ENCODE measurements at regions not wholly inside any gene's neighbourhood (a gene's known extent, or its start where the extent isn't known, plus 50 kb on each side); places are given as distances from the start of the nearest gene placed in this dataset.

DNA sequence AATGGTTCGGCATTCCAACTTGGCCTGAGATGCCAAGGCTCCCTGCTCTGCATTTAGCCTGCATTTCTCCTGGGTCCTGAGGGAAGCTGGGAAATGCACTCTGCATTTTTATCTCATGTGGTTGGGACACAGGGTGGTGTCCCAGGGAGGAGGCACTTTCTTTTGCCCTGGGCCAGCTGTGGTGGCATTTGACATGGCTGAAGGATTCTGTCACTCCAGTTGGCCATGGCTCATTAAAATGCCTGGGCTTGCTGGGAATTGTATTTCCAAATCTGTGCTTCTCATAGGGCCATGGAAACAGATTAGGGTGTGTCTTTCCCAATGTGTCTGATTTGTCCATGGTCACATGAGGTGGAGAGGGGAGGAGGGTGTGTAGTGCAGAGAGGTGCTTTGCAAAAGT lies 128.3 kb upstream of the RGMA start:
- intact Hi-C loops (cut with micrococcal nuclease), result no loop called here

DNA sequence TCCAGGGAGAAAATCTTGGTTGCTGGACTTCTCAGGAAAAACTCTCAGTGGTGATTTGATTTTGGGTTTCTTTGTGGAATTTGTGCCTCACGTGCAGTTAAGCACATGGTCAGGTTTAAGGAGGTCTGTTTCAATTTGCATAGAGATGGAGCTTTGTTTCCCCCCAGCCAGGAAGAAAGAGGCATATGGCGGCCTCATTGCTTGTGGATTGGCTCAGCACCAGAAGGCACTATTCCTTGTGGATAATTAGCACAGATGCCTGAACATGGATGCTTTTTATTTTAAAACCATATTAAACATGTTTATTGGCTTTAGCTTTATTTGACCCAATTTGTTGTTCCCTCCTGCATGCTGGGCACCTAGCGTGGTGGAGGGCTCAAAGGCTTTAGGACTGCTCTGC lies 125.1 kb upstream of the RGMA start:
- intact Hi-C loops (cut with micrococcal nuclease), result no loop called here

DNA sequence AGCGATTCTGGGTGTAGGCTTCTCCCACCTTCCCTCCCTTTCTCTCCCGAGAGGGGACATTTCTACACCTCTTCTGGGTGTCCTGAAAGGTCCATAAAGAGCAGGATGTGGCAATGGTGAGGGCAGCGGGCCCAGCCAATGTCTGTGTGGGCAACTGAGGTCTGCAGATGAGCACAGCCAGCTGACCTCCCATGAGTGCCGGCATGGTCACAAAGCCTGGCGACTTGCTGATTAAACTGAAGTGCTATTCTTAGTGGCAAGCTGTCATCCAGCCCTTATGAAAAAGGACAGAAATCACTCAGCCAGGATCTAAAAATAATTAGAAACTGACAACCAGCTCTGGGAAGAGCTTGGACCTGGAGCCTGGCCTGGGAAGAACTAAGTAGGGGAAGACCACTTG lies 124.3 kb upstream of the RGMA start:
- intact Hi-C loops (cut with micrococcal nuclease), result no loop called here

DNA sequence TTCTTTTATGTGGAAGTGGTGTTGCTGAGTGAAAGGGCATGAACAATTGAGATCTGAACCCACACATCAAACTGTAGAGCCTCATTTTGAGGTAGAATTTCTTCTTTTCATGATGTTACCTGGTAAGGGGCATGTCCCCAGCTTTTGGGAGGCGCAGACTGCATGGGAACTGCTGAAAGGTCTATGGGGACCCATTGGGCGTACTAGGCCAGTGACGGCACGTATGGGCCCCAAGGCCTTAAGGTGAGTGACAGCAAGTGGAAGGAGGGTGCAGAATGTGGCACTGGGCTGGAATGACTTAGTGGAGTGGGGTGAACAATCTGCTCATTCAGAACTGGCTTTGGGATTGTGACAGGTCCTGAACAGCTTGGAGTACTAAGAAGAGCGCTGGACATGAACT lies 123.6 kb upstream of the RGMA start:
- intact Hi-C loops (cut with micrococcal nuclease), result no loop called here

DNA sequence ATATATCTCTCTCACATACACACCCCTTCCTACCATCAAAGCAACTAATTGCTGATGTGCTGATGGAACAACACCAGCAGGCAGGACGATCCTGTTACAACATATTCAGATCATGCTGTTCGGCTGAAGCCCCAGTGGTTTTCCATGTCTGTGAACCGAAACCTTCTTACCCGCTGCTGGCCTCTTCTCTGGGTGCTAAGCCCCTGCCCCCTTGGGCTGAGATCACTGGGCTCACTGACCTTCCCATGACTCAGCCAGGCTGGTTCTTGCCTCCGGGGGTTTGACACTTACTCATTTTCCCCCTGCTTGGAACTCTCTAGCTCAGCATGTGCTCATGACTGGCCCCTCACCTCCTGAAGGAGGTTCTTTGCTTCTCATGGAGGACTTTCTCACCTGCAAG lies 122.0 kb upstream of the RGMA start:
- intact Hi-C loops (cut with micrococcal nuclease), result no loop called here

DNA sequence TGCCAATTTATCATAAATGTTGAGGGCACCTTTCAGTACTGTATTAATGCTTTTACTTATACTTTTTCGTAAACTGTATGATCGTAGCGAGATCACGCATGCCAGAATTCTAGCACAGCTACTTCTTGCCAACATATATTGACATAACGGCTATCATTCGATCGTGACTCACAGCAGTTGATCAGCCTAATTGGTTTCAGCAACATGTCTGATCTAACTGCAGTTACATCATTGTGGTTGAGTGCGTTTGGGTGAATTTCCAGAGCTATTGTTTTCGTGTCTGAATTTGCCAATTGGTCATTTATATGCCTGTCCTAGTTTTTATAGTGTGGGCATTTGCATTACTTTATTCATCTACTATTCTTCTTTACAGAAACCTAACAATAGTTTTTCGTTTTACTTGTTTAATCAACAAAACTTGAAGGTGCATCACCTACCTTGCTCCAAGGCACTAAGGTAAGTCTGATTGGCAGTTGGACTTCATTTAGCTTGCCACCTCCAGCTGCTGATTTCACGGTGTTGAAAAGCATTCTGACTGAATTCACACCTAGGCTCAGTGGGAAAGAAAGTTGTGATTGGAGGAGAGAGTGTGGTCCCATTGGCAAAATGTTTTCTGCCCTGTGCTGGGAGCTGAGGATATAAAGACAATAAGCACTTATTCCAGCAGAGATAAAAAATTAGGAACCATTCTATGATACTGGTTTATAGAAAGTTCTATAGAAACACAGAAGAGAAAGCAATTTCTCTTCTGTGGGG lies 120.9 kb upstream of the RGMA start:
- intact Hi-C loops (cut with micrococcal nuclease), result no loop called here

DNA sequence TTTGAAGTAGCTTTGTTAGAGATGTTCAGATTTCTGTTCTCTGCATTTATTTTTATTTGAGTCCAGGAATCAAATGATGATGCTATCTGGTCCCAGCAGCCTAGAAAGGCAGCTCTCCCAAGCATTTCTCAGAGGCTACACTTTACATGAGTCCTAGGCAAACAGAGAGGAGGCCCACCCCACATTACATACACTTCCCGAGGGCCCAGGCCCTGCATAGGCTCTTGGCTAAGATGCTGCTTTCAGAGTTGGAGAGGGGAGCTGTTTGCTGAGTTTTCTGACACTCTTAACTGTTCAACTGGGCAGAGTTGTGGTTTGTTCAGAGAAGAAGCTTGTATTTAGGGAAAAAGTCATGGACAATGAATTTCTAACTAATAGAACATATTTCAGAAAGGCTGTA lies 117.9 kb upstream of the RGMA start:
- intact Hi-C loops (cut with micrococcal nuclease), result no loop called here

DNA sequence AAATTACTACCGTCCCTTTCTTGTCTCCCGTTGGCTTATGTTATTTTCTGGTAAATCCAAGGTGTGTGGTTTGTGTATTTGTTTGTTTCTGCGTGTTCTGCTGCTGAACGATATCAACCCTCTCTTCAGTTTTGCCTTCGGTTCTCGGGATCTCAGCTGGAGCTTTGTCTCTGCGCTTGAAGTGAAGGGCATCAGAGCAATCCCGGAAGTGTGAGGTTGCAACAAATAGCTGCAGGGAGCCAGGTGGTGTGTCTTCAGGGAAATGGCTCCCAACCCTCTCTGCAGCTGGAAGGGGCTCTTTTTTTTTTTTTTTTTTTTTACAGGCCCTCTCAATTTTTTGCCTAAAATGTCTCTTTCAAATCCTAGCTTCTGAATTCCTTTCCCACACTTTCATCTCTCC lies 116.4 kb upstream of the RGMA start:
- intact Hi-C loops (cut with micrococcal nuclease), result no loop called here

DNA sequence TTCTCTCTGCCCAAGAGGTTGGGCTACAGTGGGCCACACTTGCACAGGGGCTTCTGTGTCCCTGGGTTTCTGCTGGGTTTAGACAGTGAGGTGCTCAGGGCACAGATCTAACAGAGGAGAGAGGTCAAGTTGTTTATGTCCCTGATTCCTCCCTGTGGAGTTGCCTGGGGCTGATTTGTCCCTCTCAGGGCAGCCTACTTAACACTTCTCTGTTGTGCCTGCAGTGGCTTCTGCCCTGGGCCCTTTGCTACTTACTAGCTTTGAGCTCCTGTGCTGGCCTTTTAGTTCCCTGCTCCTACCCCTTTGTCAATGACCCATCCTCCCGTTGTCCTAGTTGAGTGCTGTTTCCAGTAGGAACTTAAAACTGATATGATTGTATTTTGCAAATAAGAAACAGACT lies 114.0 kb upstream of the RGMA start:
- intact Hi-C loops (cut with micrococcal nuclease), result no loop called here

DNA sequence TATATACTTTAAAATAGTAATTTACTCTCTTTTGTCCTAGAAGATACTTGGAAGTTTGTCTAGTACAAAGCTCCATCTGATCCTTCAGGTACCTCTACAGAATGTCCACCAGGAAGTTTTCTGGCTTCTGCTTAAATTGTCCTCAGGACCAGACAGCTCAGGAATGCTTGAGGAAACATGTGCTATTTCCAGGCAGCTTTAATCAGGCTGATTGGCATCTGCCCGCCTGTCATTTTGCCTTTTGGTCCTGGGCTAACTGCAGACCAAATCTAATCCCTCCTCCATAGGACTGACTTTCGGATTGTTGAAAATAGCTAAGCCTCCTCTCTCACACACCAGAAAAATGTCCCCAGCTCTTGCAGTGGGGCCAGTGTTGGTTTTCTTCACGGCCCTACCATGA lies 113.4 kb upstream of the RGMA start:
- intact Hi-C loops (cut with micrococcal nuclease), result no loop called here

DNA sequence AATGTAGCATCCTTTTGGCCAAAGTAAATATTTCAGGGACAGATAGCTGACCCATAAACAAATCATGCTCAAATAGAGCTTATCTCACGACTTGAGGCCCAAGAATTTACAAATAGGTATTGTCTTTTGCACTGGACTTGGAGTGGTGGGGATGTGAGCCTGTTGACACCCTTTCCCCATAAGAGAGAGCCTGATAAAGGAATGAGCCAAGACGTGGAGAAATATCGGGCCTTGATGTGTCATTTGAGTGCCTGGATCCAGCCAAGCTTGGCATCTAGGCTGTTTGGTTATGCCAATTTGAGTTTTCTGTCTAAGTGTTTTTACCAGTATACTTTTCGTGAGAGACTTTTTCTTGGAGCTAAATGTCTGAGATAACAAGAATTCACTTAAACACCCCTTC lies 112.9 kb upstream of the RGMA start:
- intact Hi-C loops (cut with micrococcal nuclease), result no loop called here

DNA sequence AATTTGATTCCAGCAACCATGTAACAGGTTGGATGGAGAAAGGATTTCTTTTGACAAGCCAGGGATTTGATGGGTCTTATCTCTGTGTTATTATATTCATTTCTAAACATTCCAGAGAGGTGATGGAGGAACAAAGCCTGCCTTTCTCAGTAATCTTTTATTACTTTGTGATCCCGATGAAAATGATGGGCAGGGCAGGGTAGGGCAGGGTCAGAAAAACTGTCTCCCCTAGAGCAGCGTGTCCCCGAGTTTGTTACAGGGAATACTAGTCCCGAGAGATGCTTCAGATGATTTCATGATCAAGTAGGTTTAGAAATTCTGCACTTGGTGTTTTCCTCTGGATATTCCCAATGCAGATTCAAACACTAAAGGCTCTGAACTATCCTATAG lies 111.8 kb upstream of the RGMA start:
- intact Hi-C loops (cut with micrococcal nuclease), result no loop called here

DNA sequence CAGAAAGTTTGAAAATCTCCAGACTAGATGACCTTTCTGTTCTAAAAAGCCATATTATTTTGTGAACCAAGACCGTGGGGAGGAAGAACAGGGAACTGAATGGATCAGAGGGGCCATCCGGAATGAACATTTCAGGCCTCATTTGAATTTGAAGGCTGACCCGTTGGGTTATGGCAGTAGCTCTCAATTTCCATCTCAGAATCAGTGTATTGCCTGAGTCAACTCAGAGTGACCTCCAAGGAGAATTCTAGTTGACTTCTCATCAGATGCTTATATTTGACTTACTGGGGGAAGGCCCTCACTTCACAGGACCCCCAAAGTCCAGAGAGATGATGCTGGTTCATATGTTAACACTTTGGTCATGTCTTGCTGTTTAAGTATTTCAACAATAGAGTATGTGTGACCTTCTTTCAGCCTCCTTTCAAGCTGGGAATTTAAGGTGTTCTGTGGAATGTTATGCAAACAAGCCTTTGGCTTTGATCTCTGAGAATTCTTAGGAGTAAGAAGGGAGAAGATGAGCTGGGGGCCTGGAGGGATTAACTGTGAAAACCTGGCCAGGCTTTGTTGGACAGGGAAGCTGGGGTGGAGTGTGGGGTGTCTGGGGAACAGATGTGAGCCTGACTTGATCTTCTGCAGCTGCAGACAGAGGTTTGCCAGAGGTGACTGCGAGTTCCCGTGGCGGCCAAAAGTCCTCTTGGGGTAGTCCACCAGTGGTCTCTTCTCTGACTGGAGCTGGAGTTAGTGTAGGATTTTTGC lies 111.2 kb upstream of the RGMA start:
- intact Hi-C loops (cut with micrococcal nuclease), result no loop called here

DNA sequence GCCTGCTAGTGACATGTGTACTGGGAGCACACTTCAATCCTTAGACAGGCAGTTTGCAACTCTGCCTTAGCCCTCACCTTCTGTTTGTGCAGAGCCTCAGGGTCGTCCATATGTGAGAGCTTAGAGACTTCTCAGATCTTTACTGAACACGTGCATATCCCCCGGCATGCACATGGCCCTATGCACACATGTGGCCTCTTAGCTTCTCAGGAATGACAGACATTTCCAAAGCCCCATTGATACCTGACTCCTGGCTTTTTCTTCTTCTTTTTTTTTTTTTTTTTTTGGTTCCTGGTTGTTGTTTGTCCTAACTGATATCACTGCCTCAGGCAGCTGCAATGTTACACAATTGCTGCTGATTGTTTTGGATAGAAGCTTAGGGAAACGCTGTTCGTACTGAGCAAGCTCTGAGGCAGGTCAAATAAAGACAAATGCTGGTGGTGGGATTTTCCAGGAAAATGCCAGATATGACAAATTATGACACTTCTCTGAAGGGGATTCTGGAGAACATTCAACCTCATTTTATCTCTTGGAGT lies 107.2 kb upstream of the RGMA start:
- intact Hi-C loops (cut with micrococcal nuclease), result no loop called here

DNA sequence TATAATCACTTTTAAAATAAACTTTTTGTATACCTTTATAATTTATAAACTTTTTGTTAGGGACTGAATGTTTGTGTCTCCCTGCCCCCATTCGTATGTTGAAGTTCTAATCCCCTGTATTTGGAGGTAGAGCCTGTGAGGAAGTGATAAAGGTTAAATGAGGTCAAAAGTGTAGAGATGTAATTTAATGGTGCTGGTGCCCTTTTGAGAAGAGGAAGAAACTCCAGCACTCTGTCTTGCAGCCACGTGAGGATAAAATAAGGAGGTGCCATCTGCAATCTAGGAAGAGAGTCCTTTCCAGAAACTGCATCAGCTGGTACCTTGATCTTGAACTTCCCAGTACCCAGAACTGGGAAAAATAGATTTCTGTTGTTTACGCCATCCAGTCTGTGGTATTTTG lies 106.1 kb upstream of the RGMA start:
- intact Hi-C loops (cut with micrococcal nuclease), result no loop called here

DNA sequence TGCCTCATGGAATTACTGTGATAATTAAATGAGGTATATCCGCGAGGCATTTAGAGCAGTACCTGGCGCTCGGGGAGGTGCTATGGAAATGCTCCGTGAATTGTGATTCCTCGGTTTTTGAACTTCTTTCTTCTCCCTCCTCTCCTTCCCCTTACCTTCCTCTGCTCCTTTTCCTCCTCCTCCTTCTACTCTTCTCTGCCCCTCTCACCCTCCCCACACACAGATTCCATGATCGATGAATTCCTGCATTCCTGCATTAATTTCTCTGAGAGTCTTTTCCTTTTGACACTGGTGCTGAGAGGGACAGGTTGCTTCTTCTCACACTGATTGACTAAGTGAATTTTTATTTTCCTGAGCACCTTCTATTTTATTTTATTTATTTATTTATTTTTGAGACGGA lies 101.2 kb upstream of the RGMA start:
- intact Hi-C loops (cut with micrococcal nuclease), result no loop called here

DNA sequence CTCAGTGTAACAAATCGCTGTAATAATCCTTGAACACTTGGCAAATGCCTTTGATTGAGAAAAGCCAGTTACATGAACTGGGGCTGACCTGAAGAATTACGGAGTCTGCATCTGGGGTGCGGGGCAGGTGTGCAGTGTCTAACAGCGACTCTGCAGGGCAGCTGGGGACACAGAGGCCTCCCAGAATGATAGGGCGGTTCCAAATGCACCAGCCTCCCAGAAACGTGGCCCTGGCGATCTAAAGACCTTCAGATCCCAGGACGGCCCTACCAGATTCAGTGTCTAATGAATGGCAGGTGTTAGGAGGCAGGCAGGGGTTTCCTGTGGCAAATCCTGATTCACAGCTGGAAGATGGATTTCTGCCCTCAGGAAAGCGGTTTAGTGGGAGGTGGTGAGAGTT lies 100.5 kb upstream of the RGMA start:
- intact Hi-C loops (cut with micrococcal nuclease), result no loop called here

DNA sequence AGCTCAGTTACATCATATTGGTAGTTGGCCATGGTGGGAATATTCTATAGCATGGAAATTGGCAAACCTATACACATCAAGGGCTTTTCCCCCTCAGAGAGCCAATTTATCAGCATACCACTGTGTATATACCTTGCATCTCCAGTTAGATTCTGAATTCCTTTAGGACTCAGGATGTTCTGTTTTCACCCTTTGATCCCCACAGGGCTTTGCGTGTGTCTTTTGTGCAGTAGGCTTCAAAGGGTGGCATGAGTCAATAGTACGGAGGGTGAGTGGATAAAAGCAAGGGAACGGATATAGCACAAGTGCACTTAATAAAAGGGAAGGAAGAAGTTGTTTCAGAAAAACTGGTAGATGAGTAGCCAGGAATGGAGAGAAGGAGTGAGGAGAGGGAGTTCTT lies 99.2 kb upstream of the RGMA start:
- intact Hi-C loops (cut with micrococcal nuclease), result no loop called here

DNA sequence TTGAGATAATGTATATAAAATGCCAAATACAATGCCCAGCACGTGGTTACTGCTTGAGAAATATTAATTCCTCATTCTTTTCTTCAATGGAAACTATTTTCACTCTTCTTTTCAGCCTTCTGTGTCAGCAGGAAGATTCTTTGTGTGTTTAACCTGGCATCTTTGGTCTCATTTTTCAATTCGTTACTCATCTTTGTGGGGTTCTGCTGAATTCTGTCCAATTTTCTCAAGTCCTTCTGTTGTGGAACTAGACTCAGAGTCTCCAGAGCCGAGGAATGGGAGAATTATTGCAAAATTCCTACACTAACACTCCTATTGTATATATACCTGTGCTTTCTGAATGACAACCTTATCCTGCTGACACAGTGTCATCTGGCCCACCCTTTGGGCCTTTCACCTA lies 96.8 kb upstream of the RGMA start:
- intact Hi-C loops (cut with micrococcal nuclease), result no loop called here

DNA sequence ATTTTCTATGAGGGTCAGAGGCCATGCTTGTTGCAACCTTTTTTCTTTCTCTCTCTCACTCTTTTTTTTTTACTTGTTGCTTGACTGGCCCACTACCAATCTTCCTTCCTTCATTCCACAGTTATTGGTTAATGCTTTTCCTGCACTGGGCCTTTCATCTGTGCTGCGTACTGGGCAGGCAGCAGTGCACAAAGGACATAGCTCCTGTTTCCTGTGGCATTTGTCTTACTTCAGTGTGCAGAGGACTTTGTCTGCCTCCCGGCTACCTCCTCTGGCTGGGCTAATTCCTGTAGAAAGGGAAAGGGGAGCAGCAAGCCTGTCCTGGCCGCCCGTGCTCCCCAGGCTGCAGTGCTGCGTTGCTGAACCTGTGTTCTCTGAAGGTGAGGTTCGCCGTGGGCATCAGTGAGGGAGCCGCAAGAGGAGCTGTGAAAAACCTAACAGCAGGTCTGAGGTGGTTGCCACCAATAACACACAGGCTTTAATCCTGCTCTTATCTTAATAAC lies 93.7 kb upstream of the RGMA start:
- intact Hi-C loops (cut with micrococcal nuclease), result no loop called here

DNA sequence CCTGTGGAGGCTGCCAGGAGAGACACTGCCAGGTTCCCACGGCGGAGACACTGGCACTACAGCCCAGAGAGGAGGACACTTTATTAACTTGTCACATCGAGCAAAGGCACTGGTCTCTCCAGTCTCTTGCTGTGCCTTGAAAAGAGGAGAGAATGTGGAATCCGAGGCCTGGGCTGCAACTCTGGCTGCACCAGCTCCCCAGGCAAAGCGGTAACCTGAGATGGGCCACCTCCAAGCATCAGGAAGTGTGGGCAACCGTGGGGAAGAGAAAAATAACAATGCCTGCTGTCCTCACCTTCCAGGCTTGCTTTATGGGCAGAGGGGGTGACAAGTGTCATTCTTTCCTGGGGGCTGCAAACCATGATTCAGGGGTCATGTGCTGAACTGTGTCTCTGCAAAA lies 91.6 kb upstream of the RGMA start:
- intact Hi-C loops (cut with micrococcal nuclease), result no loop called here

DNA sequence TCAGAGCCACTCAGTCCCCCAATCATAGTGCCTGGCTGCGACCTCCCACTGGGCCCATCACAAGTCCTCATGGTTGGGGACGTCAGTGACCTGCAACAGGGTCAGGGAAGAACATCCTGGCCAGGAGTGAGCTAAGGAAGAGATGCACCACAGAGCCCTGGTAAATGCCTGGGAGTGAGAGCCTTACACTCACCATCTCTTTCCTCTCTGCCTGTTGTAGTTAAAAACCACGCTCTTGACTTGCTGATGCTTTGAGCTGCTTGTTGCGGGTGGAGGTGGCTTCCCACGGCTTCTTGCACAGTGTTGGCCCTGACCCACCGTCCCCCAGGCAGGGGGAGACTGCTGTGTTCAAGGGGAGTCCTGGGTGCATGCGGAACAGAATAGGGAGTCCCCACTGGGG lies 91.1 kb upstream of the RGMA start:
- intact Hi-C loops (cut with micrococcal nuclease), result no loop called here

DNA sequence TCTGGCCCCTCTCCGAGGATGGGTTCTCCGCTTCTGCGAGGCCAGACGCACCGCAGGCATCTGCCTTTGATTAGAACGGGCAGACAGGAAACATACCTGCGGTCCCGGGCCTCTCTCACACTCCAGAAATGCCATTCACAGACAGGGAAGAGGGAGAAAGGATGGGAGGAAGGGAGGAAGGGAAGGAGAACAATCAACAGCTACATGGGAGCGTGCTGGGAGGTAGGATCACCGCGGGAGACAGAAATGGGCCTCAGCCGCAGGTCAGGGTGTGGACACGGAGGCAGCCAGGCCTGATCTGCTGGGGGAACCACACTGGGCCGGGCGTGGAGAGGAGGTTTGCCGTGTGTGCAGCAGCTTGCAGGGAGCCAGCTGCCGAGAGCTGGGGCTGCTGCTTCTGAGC lies 90.7 kb upstream of the RGMA start:
- intact Hi-C loops (cut with micrococcal nuclease), result no loop called here

All from T-helper 2 cell treated with Interferon-gamma antibody and Interleukin-4, amounts not matched to agents 100 ng/mL and 5 ng/mL, for 36 hours (primary cell).